HT-29 (cell line): ENCODE measurements at regions not wholly inside any gene's neighbourhood (a gene's known extent, or its start where the extent isn't known, plus 50 kb on each side); places are given as distances from the start of the nearest gene placed in this dataset.
A peak's percentile ranks its signal among the peaks of the same experiment; 100 is the strongest.
"Not testable (repeated sequence)": the region's sequence is repeated elsewhere in the genome, so short reads cannot be mapped to it uniquely, and the experiment has no call there.

Experiments used
- DNase-seq: peaks from one replicate; pipeline ENCODE4 v3.0.0-alpha.2; 2015; ENCODE audit warnings: low spot score

- no peak for DNase-seq
Measured at GRCh38 chr10:78456649-78457400, 423.2 kb downstream of the RPS24 start.

GRCh38 chr10:78457804-78458482 is 424.3 kb downstream of the RPS24 start:
- no peak for DNase-seq

GRCh38 chr10:78458983-78459638 is 425.4 kb downstream of the RPS24 start:
- DNase-seq = peak; percentile 37

- DNase-seq = no peak
Measured at GRCh38 chr10:78459639-78460037, 426.0 kb downstream of the RPS24 start.

- no peak for DNase-seq
Measured at GRCh38 chr10:78460204-78460603, 426.5 kb downstream of the RPS24 start.

GRCh38 chr10:78461333-78461732 is 427.7 kb downstream of the RPS24 start:
- no peak for DNase-seq

GRCh38 chr10:78462176-78462575 is 428.5 kb downstream of the RPS24 start:
- DNase-seq = no peak

GRCh38 chr10:78462726-78463228 is 429.1 kb downstream of the RPS24 start:
- no peak for DNase-seq

- no peak for DNase-seq
Measured at GRCh38 chr10:78464118-78464855, 430.6 kb downstream of the RPS24 start.

GRCh38 chr10:78464856-78465267 is 431.2 kb downstream of the RPS24 start:
- no peak for DNase-seq

GRCh38 chr10:78465431-78465830 is 431.8 kb downstream of the RPS24 start:
- no peak for DNase-seq

- no peak for DNase-seq
Measured at GRCh38 chr10:78467496-78468106, 433.9 kb downstream of the RPS24 start.

- DNase-seq = not testable (repeated sequence)
Measured at GRCh38 chr10:78468731-78469130, 435.1 kb downstream of the RPS24 start.

- DNase-seq = no peak
Measured at GRCh38 chr10:78470267-78471103, 436.8 kb downstream of the RPS24 start.

GRCh38 chr10:78471326-78471722 is 437.7 kb downstream of the RPS24 start:
- DNase-seq = no peak

GRCh38 chr10:78471723-78472550 is 438.3 kb downstream of the RPS24 start:
- DNase-seq = no peak

GRCh38 chr10:78472551-78472890 is 438.9 kb downstream of the RPS24 start:
- DNase-seq = no peak

- no peak for DNase-seq
Measured at GRCh38 chr10:78473006-78473405, 439.3 kb downstream of the RPS24 start.

GRCh38 chr10:78474743-78475142 is 441.1 kb downstream of the RPS24 start:
- DNase-seq = no peak

GRCh38 chr10:78475437-78475836 is 441.8 kb downstream of the RPS24 start:
- no peak for DNase-seq
